HFFc6 (cell line): ENCODE measurements at regions not wholly inside any gene's neighbourhood (a gene's known extent, or its start where the extent isn't known, plus 50 kb on each side); places are given as distances from the start of the nearest gene placed in this dataset.

Experiments
- DNase-seq: peaks from one replicate; pipeline ENCODE4 v3.0.0-alpha.2; 2018
- H3K27ac Mint-ChIP-seq: 2 replicates; pipeline ENCODE4 v1.8.0; 2020; ENCODE audit warnings: mild to moderate bottlenecking, mixed read lengths
- H3K27me3 Mint-ChIP-seq: 2 replicates; pipeline ENCODE4 v1.8.0; 2021; ENCODE audit warnings: mild to moderate bottlenecking, moderate library complexity, mixed read lengths; ENCODE audit not compliant: insufficient read depth
- H3K36me3 Mint-ChIP-seq: 2 replicates; pipeline ENCODE4 v1.8.0; 2021; ENCODE audit warnings: low read depth, mixed read lengths
- H3K4me1 Mint-ChIP-seq: 2 replicates; pipeline ENCODE4 v1.8.0; 2020; ENCODE audit warnings: low read depth, mixed read lengths
- H3K4me3 Mint-ChIP-seq: 2 replicates; pipeline ENCODE4 v1.8.0; 2020; ENCODE audit warnings: mild to moderate bottlenecking, moderate library complexity, mixed read lengths
- H3K9me3 Mint-ChIP-seq: 2 replicates; pipeline ENCODE4 v1.8.0; 2020; ENCODE audit warnings: mild to moderate bottlenecking, mixed read lengths
- CTCF ChIP-seq: fragments of 200-600 bp; sonication (generic); IDR thresholded peaks from 2 replicates; pipeline ENCODE4 v1.5.0; 2021; ENCODE audit warnings: antibody characterized with exemption, mild to moderate bottlenecking

- no peak for DNase-seq
- TF ChIP-seq CTCF, result no peak
- peaks cover 17% of the 10 kb centered on the region for H3K27me3 Mint-ChIP-seq
- H3K36me3 Mint-ChIP-seq, result no peaks in the 10 kb centered on the region
- peaks cover 7% of the 10 kb centered on the region for H3K4me1 Mint-ChIP-seq
- H3K27ac Mint-ChIP-seq, result no peak overlapping the region
- H3K9me3 Mint-ChIP-seq, result peaks cover 12% of the 10 kb centered on the region
- H3K4me3 Mint-ChIP-seq, result no peak overlapping the region
These were observed 243.0 kb upstream of the SPRED2 start for GRCh38 chr2:65675350-65675749.

- Mint-ChIP-seq H3K9me3 (peaks cover 35% of the 10 kb centered on the region), H3K4me1 (peaks cover 7% of the 10 kb centered on the region), H3K36me3 (0 out of 2 replicates have a peak, but pooled peaks cover 5% of the 10 kb centered on the region), H3K4me3 (no peak overlapping the region), H3K27me3 (peaks cover 14% of the 10 kb centered on the region), H3K27ac (no peak overlapping the region)
- no peak for DNase-seq
- no peak for TF ChIP-seq CTCF
These were observed 239.4 kb upstream of the SPRED2 start for GRCh38 chr2:65671670-65672242.

- TF ChIP-seq CTCF, result no peak
- Mint-ChIP-seq H3K4me1 (peaks cover 17% of the 10 kb centered on the region), H3K36me3 (0 out of 2 replicates have a peak, but pooled peaks cover 5% of the 10 kb centered on the region), H3K27me3 (peaks cover 22% of the 10 kb centered on the region), H3K27ac (no peak overlapping the region), H3K4me3 (no peak overlapping the region), H3K9me3 (peaks cover 27% of the 10 kb centered on the region)
- no peak for DNase-seq
These were observed 237.2 kb upstream of the SPRED2 start for GRCh38 chr2:65669574-65669973.

GRCh38 chr2:65668744-65669143 lies 236.3 kb upstream of the SPRED2 start:
- Mint-ChIP-seq H3K36me3 (0 out of 2 replicates have a peak, but pooled peaks cover 5% of the 10 kb centered on the region), H3K27ac (no peak overlapping the region), H3K4me1 (peaks cover 22% of the 10 kb centered on the region), H3K4me3 (no peak overlapping the region), H3K9me3 (peaks cover 27% of the 10 kb centered on the region), H3K27me3 (peaks cover 16% of the 10 kb centered on the region)
- DNase-seq, result no peak
- no peak for TF ChIP-seq CTCF

- peaks cover 41% of the 10 kb centered on the region for H3K4me1 Mint-ChIP-seq
- no peak for TF ChIP-seq CTCF
- H3K36me3 Mint-ChIP-seq, result 0 out of 2 replicates have a peak, but pooled peaks cover 5% of the 10 kb centered on the region
- H3K4me3 Mint-ChIP-seq, result no peak overlapping the region
- H3K9me3 Mint-ChIP-seq, result peaks cover 27% of the 10 kb centered on the region
- H3K27me3 Mint-ChIP-seq, result peaks cover 22% of the 10 kb centered on the region
- DNase-seq, result peak; percentile 58
- H3K27ac Mint-ChIP-seq, result no peak overlapping the region
These were observed 233.8 kb upstream of the SPRED2 start for GRCh38 chr2:65666156-65666725.
